Muscle of arm (tissue), 1 donor: ENCODE measurements at regions not wholly inside any gene's neighbourhood (a gene's known extent, or its start where the extent isn't known, plus 50 kb on each side); places are given as distances from the start of the nearest gene placed in this dataset.
"Not testable (repeated sequence)": the region's sequence is repeated elsewhere in the genome, so short reads cannot be mapped to it uniquely, and the experiment has no call there.

Experiments
- DNase-seq: peaks from one replicate; pipeline ENCODE4 v3.0.0-alpha.2; 2013

- DNase-seq, result no peak
These were observed 98.2 kb upstream of the TBC1D5 start for GRCh38 chr3:17840651-17841050.

GRCh38 chr3:17840126-17840525 lies 97.7 kb upstream of the TBC1D5 start:
- no peak for DNase-seq

GRCh38 chr3:17836919-17837318 lies 94.5 kb upstream of the TBC1D5 start:
- DNase-seq, result no peak

GRCh38 chr3:17836092-17836491 lies 93.7 kb upstream of the TBC1D5 start:
- DNase-seq, result no peak

- DNase-seq, result no peak
These were observed 91.5 kb upstream of the TBC1D5 start for GRCh38 chr3:17833786-17834559.

GRCh38 chr3:17832016-17832415 lies 89.6 kb upstream of the TBC1D5 start:
- DNase-seq, result no peak

- no peak for DNase-seq
These were observed 88.9 kb upstream of the TBC1D5 start for GRCh38 chr3:17831366-17831765.

- no peak for DNase-seq
These were observed 88.4 kb upstream of the TBC1D5 start for GRCh38 chr3:17830788-17831187.

- DNase-seq, result no peak
These were observed 86.0 kb upstream of the TBC1D5 start for GRCh38 chr3:17828388-17828787.

- no peak for DNase-seq
These were observed 82.9 kb upstream of the TBC1D5 start for GRCh38 chr3:17825298-17825697.

- no peak for DNase-seq
These were observed 81.4 kb upstream of the TBC1D5 start for GRCh38 chr3:17823816-17824215.

- DNase-seq, result no peak
These were observed 80.6 kb upstream of the TBC1D5 start for GRCh38 chr3:17823036-17823435.

GRCh38 chr3:17820704-17821103 lies 78.3 kb upstream of the TBC1D5 start:
- DNase-seq, result no peak

GRCh38 chr3:17820275-17820674 lies 77.8 kb upstream of the TBC1D5 start:
- DNase-seq, result no peak

GRCh38 chr3:17817973-17818372 lies 75.5 kb upstream of the TBC1D5 start:
- not testable (repeated sequence) for DNase-seq

- DNase-seq, result no peak
These were observed 75.1 kb upstream of the TBC1D5 start for GRCh38 chr3:17817545-17817944.

GRCh38 chr3:17816839-17817238 lies 74.4 kb upstream of the TBC1D5 start:
- not testable (repeated sequence) for DNase-seq

- DNase-seq, result not testable (repeated sequence)
These were observed 69.9 kb upstream of the TBC1D5 start for GRCh38 chr3:17812328-17812727.

- DNase-seq, result no peak
These were observed 69.2 kb upstream of the TBC1D5 start for GRCh38 chr3:17811646-17812045.

GRCh38 chr3:17810759-17811158 lies 68.3 kb upstream of the TBC1D5 start:
- no peak for DNase-seq

GRCh38 chr3:17808994-17809393 lies 66.6 kb upstream of the TBC1D5 start:
- no peak for DNase-seq

GRCh38 chr3:17806876-17807275 lies 64.4 kb upstream of the TBC1D5 start:
- no peak for DNase-seq

GRCh38 chr3:17806201-17806600 lies 63.8 kb upstream of the TBC1D5 start:
- DNase-seq, result no peak

- DNase-seq, result no peak
These were observed 63.1 kb upstream of the TBC1D5 start for GRCh38 chr3:17805461-17805940.
